GM23338 (cell line): ENCODE measurements at regions not wholly inside any gene's neighbourhood (a gene's known extent, or its start where the extent isn't known, plus 50 kb on each side); places are given as distances from the start of the nearest gene placed in this dataset.
"Not testable (repeated sequence)": the region's sequence is repeated elsewhere in the genome, so short reads cannot be mapped to it uniquely, and the experiment has no call there.

ENCODE experiments used
- ATAC-seq: fragments of 200-7000 bp; cut with Tn5 transposase; 3 replicates; pipeline ENCODE4 v1.9.1; 2020
- DNase-seq: peaks from one replicate; pipeline ENCODE4 v3.0.0-alpha.2; 2015; ENCODE audit warnings: low spot score
- H2AFZ ChIP-seq: fragments of 200-600 bp; sonication (generic); 2 replicates; pipeline ENCODE4 v1.8.0; 2016; ENCODE audit warnings: antibody characterized with exemption, mild to moderate bottlenecking, moderate library complexity
- H3F3A ChIP-seq: fragments of 200-600 bp; sonication (generic); replicated peaks from 2 replicates; pipeline ENCODE4 v1.8.0; 2017; ENCODE audit warnings: antibody characterized with exemption, mixed run types, low read depth
- H3K27ac ChIP-seq: fragments of 200-600 bp; sonication (generic); 2 replicates; pipeline ENCODE4 v1.6.1; 2016; ENCODE audit warnings: low read depth
- H3K27me3 ChIP-seq: fragments of 200-600 bp; sonication (generic); 2 replicates; pipeline ENCODE4 v1.8.0; 2016; ENCODE audit warnings: mild to moderate bottlenecking, mixed run types, moderate library complexity; ENCODE audit not compliant: insufficient read depth
- H3K36me3 ChIP-seq: fragments of 200-600 bp; sonication (generic); 2 replicates; pipeline ENCODE4 v1.8.0; 2016; ENCODE audit warnings: mild to moderate bottlenecking; ENCODE audit not compliant: insufficient read depth
- H3K4me1 ChIP-seq: fragments of 200-600 bp; sonication (generic); 2 replicates; pipeline ENCODE4 v1.8.0; 2016; ENCODE audit warnings: mild to moderate bottlenecking, moderate library complexity; ENCODE audit not compliant: insufficient read depth
- H3K4me2 ChIP-seq: fragments of 200-600 bp; sonication (generic); 2 replicates; pipeline ENCODE4 v1.7.1; 2017; ENCODE audit warnings: mixed run types
- H3K4me3 ChIP-seq: fragments of 200-600 bp; sonication (generic); 2 replicates; pipeline ENCODE4 v1.6.1; 2016; ENCODE audit warnings: mixed run types
- H3K79me2 ChIP-seq: fragments of 200-600 bp; sonication (generic); replicated peaks from 2 replicates; pipeline ENCODE4 v1.8.0; 2017; ENCODE audit warnings: mild to moderate bottlenecking; ENCODE audit not compliant: insufficient read depth
- H3K9me2 ChIP-seq: fragments of 200-600 bp; sonication (generic); 2 replicates; pipeline ENCODE4 v1.8.0; 2017; ENCODE audit not compliant: insufficient read depth
- H4K20me1 ChIP-seq: fragments of 200-600 bp; sonication (generic); replicated peaks from 2 replicates; pipeline ENCODE4 v1.8.0; 2017; ENCODE audit warnings: mild to moderate bottlenecking; ENCODE audit not compliant: insufficient read depth
- H3K27ac Mint-ChIP-seq: 2 replicates; pipeline ENCODE4 v1.8.0; 2020; ENCODE audit warnings: inconsistent platforms, mild to moderate bottlenecking, moderate library complexity, mixed read lengths
- H3K27me3 Mint-ChIP-seq: 3 replicates; pipeline ENCODE4 v1.8.0; 2022; ENCODE audit warnings: low read depth, mild to moderate bottlenecking, moderate library complexity, mixed read lengths, inconsistent platforms; ENCODE audit not compliant: insufficient read depth, poor library complexity
- H3K36me3 Mint-ChIP-seq: 3 replicates; pipeline ENCODE4 v1.8.0; 2021; ENCODE audit warnings: low read depth, mild to moderate bottlenecking, inconsistent platforms, moderate library complexity, mixed read lengths
- H3K4me1 Mint-ChIP-seq: 3 replicates; pipeline ENCODE4 v1.8.0; 2020; ENCODE audit warnings: mild to moderate bottlenecking, inconsistent platforms, mixed read lengths
- H3K4me3 Mint-ChIP-seq: 3 replicates; pipeline ENCODE4 v1.8.0; 2021; ENCODE audit warnings: moderate library complexity, mild to moderate bottlenecking, inconsistent platforms, mixed read lengths
- H3K9me3 Mint-ChIP-seq: 3 replicates; pipeline ENCODE4 v1.8.0; 2020; ENCODE audit warnings: moderate library complexity, mild to moderate bottlenecking, inconsistent platforms, mixed read lengths
- CREB1 ChIP-seq: fragments of 250-450 bp; sonication (Bioruptor Pico); IDR thresholded peaks from 2 replicates; pipeline ENCODE4 v1.5.0; 2020; ENCODE audit warnings: low read depth, mild to moderate bottlenecking, moderate library complexity
- CTCF ChIP-seq, 2 experiments: fragments of 200-600 bp in 1 of 2; sonication (generic) in 1 of 2; conservative IDR thresholded peaks; 2 replicates each; pipeline versions ENCODE4 v1.5.1 to v1.6.1; 2016 to 2017; ENCODE audit warnings: antibody characterized with exemption in 2 of 2, low read depth in 2 of 2, mild to moderate bottlenecking in 2 of 2, moderate library complexity in 1 of 2
- ETS1 ChIP-seq: IDR thresholded peaks from 2 replicates; pipeline ENCODE4 v1.6.1; 2016; ENCODE audit warnings: antibody characterized with exemption
- EZH2phosphoT487 ChIP-seq: fragments of 200-600 bp; sonication (generic); IDR thresholded peaks from one replicate; pipeline ENCODE4 v1.8.1; 2018; ENCODE audit warnings: antibody characterized with exemption; ENCODE audit not compliant: unreplicated experiment
- NANOG ChIP-seq: IDR thresholded peaks from 2 replicates; pipeline ENCODE4 v1.6.1; 2016; ENCODE audit warnings: antibody characterized with exemption, borderline replicate concordance
- POLR2AphosphoS5 ChIP-seq: IDR thresholded peaks from 2 replicates; pipeline ENCODE4 v1.6.1; 2016; ENCODE audit warnings: antibody characterized with exemption, low read depth
- REST ChIP-seq: IDR thresholded peaks from one replicate; pipeline ENCODE4 v1.6.1; 2018; ENCODE audit warnings: antibody characterized with exemption; ENCODE audit not compliant: unreplicated experiment
- STAT1 ChIP-seq: IDR thresholded peaks from one replicate; pipeline ENCODE4 v1.6.1; 2016; ENCODE audit warnings: antibody characterized with exemption; ENCODE audit not compliant: unreplicated experiment
- ZNF462 ChIP-seq: fragments of 250-450 bp; sonication (Bioruptor Pico); IDR thresholded peaks from 2 replicates; pipeline ENCODE4 v1.5.0; 2020; ENCODE audit warnings: mild to moderate bottlenecking, moderate library complexity

- Histone ChIP-seq H3K9me2 (0 out of 2 replicates have a peak, but pooled peaks cover 2% of the 10 kb centered on the region), H3K36me3 (no peaks in the 10 kb centered on the region), H3K79me2 (no peaks in the 10 kb centered on the region), H3K27ac (no peak overlapping the region), H3K27me3 (no peaks in the 10 kb centered on the region), H4K20me1 (no peaks in the 10 kb centered on the region), H3K4me2 (no peak overlapping the region), H2AFZ (no peak overlapping the region), H3K4me3 (no peak overlapping the region), H3K4me1 (no peaks in the 10 kb centered on the region), H3F3A (no peaks in the 10 kb centered on the region)
- no peaks in the 10 kb centered on the region for H3K9me3 Mint-ChIP-seq
- no peak overlapping the region for H3K27ac Mint-ChIP-seq
- no peak for ATAC-seq
- no peak overlapping the region for H3K4me3 Mint-ChIP-seq
- H3K27me3 Mint-ChIP-seq, result no peaks in the 10 kb centered on the region
- TF ChIP-seq EZH2phosphoT487, result no peak
- TF ChIP-seq ZNF462 (CRISPR knock-in tag), result no peak
- TF ChIP-seq STAT1, result no peak
- TF ChIP-seq CTCF (conservative IDR thresholded peaks at IDR 0.05; ENCODE audit: low read depth in 2 of 2), result no peak
- TF ChIP-seq POLR2AphosphoS5, result no peak
- TF ChIP-seq ETS1, result no peak
- TF ChIP-seq CREB1 (CRISPR knock-in tag), result no peak
- no peak for TF ChIP-seq REST
- no peak for TF ChIP-seq NANOG
- H3K4me1 Mint-ChIP-seq, result no peaks in the 10 kb centered on the region
- no peaks in the 10 kb centered on the region for H3K36me3 Mint-ChIP-seq
- DNase-seq, result no peak
These were observed 725.4 kb upstream of the EPHA7 start for GRCh38 chr6:94144807-94145206.

GRCh38 chr6:94137178-94137577, 717.8 kb upstream of the EPHA7 start:
- H3K9me2 ChIP-seq, H3K36me3 ChIP-seq, H3K4me3 ChIP-seq, H4K20me1 ChIP-seq, H3K4me3 Mint-ChIP-seq, H3K79me2 ChIP-seq, H3K4me1 ChIP-seq, H3K27me3 Mint-ChIP-seq, H3K27me3 ChIP-seq, H3F3A ChIP-seq, H3K9me3 Mint-ChIP-seq, H3K4me1 Mint-ChIP-seq, H3K36me3 Mint-ChIP-seq, H2AFZ ChIP-seq, H3K27ac ChIP-seq, DNase-seq, H3K4me2 ChIP-seq, ATAC-seq, H3K27ac Mint-ChIP-seq: not testable (repeated sequence)
